ENCODE measurements at regions not wholly inside any gene's neighbourhood (a gene's known extent, or its start where the extent isn't known, plus 50 kb on each side); places are given as distances from the start of the nearest gene placed in this dataset.

DNA sequence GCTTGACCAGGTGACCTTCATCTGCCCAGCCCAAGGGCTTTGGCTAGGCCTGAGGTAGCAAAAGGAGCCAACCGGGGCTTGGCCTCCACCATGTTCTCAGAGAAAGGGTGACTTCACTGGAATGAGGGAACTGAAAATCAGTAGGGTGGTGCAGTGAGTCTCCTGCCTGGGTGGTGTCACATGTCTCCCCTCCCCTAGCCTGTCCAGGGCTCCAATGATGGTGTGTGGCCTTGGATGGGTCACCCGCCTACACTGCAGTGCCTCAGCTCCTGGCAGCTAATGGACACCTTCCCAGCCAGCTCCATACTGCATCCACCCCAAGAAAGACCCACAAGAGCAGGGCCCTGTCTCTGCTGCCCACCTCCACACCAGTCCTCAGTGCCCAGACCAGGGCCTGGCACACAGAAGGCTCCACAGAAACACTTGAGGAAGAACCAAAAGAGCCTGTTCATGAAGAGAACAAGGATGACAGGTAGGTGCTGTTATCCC, 678.7 kb downstream of the MATN1 start:
- Histone ChIP-seq H3K4me1 (no peaks in the 10 kb centered on the region), H3K27ac (replicated peaks in 1 of 4) (no peak overlapping the region), H3K36me3 (no peaks in the 10 kb centered on the region), H3K4me3 (no peak overlapping the region), H3K27me3 (peaks cover 0 to 32% (median 0%) of the 10 kb centered on the region in 4 donors), H3K9me3 (no peaks in the 10 kb centered on the region)
- 71% methylated on average over 1 of the region's 2 CpGs for WGBS
- TF ChIP-seq EP300 (IDR thresholded peaks at IDR 0.05) (no peak), POLR2A (IDR thresholded peaks at IDR 0.05; ENCODE audit: low read depth) (no peak)
- TF ChIP-seq, protein P1, sequence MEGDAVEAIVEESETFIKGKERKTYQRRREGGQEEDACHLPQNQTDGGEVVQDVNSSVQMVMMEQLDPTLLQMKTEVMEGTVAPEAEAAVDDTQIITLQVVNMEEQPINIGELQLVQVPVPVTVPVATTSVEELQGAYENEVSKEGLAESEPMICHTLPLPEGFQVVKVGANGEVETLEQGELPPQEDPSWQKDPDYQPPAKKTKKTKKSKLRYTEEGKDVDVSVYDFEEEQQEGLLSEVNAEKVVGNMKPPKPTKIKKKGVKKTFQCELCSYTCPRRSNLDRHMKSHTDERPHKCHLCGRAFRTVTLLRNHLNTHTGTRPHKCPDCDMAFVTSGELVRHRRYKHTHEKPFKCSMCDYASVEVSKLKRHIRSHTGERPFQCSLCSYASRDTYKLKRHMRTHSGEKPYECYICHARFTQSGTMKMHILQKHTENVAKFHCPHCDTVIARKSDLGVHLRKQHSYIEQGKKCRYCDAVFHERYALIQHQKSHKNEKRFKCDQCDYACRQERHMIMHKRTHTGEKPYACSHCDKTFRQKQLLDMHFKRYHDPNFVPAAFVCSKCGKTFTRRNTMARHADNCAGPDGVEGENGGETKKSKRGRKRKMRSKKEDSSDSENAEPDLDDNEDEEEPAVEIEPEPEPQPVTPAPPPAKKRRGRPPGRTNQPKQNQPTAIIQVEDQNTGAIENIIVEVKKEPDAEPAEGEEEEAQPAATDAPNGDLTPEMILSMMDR (IDR thresholded peaks at IDR 0.05): no peak
- intact Hi-C loops (cut with DNase I): no loop called here
- no peak for DNase-seq (ENCODE audit: extremely low spot score)

DNA sequence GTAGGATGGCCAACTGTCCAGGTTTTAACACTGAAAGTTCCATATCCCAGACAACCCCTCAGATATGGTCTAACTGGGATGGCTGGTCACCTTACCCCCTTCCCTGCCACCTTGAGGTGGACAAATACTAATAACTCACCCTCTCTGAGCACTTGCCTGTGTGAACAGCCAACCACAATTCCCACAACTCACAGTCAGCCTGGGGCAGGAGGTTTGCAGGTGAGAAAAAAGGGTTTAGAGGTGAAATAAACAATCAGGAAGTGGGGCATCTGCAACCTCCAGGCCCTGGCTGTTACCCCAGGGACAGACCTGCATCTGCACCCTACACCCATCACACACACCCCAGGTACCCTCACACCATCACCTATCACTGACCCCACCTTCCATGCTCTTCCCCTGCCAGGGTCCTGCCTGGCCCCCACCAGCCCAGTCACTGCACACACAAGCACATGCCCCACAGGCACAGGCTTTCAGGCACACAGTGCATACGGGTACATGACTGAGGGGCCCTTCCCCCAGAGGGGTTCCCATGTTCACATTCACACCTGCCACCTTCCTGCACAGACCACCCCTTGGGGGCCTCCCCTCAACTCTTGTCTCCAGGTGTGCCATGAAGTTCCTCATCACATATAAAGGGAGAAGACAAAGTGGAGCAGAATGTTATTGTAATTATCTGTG, 679.5 kb downstream of the MATN1 start:
- Histone ChIP-seq H3K4me1 (no peaks in the 10 kb centered on the region), H3K9me3 (no peaks in the 10 kb centered on the region), H3K36me3 (no peaks in the 10 kb centered on the region), H3K27me3 (peaks cover 0 to 28% (median 0%) of the 10 kb centered on the region in 4 donors), H3K27ac (replicated peaks in 1 of 4) (no peak overlapping the region), H3K4me3 (no peak overlapping the region)
- intact Hi-C loops (cut with DNase I): no loop called here
- peak; percentile 68 for DNase-seq (ENCODE audit: extremely low spot score)
- TF ChIP-seq POLR2AphosphoS5 (IDR thresholded peaks at IDR 0.05): no peak
- TF ChIP-seq EP300 (IDR thresholded peaks at IDR 0.05): no peak
- no peak for TF ChIP-seq POLR2A (IDR thresholded peaks at IDR 0.05; ENCODE audit: low read depth)
- TF ChIP-seq, protein P1 (IDR thresholded peaks at IDR 0.05): no peak
- 75% methylated on average over 1 of the region's 1 CpG for WGBS

DNA sequence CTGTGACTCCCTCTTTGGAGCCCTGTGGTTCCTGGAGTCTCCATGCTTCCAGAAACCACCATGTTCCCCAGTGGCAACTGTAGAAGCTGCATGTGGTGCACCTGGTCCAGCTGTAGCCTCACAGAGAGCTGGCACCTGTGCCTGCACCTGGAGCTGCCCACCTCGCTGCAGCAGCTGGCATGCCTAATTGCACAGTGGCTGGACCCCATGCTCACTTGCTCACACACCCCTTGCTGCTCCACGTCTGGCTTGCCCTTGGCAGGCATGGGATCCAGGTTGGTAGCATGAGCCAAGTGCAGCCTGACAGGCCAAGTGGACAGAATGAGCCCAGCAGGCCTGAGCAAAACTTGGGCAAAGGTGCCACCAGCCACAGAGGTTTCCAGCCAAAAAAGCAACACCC, 680.1 kb downstream of the MATN1 start:
- Histone ChIP-seq H3K4me3 (no peak overlapping the region), H3K27me3 (peaks cover 0 to 24% (median 0%) of the 10 kb centered on the region in 4 donors), H3K4me1 (no peaks in the 10 kb centered on the region), H3K27ac (replicated peaks in 1 of 4) (no peak overlapping the region), H3K9me3 (no peaks in the 10 kb centered on the region), H3K36me3 (no peaks in the 10 kb centered on the region)
- intact Hi-C loops (cut with DNase I): no loop called here
- DNase-seq (ENCODE audit: extremely low spot score): peak; percentile 82
- WGBS: 65% methylated on average over 2 of the region's 2 CpGs
- TF ChIP-seq, protein P1 (IDR thresholded peaks at IDR 0.05): no peak
- no peak for TF ChIP-seq POLR2A (IDR thresholded peaks at IDR 0.05; ENCODE audit: low read depth)
- TF ChIP-seq POLR2AphosphoS5 (IDR thresholded peaks at IDR 0.05): no peak

DNA sequence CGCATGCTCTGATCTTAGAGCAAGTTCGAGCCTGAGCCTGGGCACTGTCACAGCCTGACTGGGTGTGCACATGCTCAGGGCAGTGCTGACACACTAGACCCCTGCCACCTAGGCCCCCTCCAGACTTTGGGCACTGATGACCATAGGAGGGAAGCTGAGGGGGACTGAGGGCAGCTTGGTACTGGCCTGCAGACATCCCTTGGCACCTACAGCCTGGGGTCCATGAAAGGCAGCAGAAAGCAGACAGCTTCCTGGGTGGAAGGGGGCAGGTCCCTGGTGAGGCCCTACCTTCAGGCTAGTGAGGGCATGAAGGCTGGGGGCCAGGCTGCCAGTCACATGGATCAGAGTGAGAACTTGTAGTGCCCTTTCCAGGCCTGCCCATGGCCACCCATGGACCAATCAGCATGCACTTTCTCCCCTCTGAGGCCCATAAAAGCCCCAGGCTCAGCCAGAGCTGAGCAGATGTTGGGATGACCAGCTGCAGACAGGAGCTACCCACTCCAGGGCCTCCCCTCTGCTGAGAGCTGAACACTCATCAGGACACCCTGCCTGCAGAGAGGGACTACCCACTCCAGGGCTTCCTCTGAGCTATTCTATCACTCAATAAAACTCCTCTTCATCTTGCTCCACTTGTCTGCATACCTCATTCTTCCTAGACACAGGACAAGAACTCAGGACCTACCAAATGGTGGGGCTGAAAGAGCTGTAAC, 680.8 kb downstream of the MATN1 start:
- no peaks in the 10 kb centered on the region for H3K4me1 ChIP-seq
- no peaks in the 10 kb centered on the region for H3K9me3 ChIP-seq
- H3K4me3 ChIP-seq: no peak overlapping the region
- TF ChIP-seq EP300 (IDR thresholded peaks at IDR 0.05): no peak
- no peak for TF ChIP-seq POLR2A (IDR thresholded peaks at IDR 0.05; ENCODE audit: low read depth)
- TF ChIP-seq POLR2AphosphoS5 (IDR thresholded peaks at IDR 0.05): no peak
- TF ChIP-seq, protein P1 (IDR thresholded peaks at IDR 0.05): no peak
- peaks cover 0 to 21% (median 0%) of the 10 kb centered on the region in 4 donors for H3K27me3 ChIP-seq
- WGBS: 100% methylated on average over 1 of the region's 2 CpGs
- intact Hi-C loops (cut with DNase I): no loop called here
- no peaks in the 10 kb centered on the region for H3K36me3 ChIP-seq
- no peak overlapping the region for H3K27ac ChIP-seq (replicated peaks in 1 of 4)
- DNase-seq (ENCODE audit: extremely low spot score): peak; percentile 83

Measured in esophagus muscularis mucosa (tissue), 4 donors.